Keratinocyte (primary cell): ENCODE measurements at regions not wholly inside any gene's neighbourhood (a gene's known extent, or its start where the extent isn't known, plus 50 kb on each side); places are given as distances from the start of the nearest gene placed in this dataset.

Experiments used
- DNase-seq: peaks from one replicate; pipeline ENCODE4 v3.0.0-alpha.2; 2011; ENCODE audit warnings: low read depth, missing footprints, low spot score
- FAIRE-seq: peaks from 2 replicates; lab custom pipeline; 2011; peaks lifted over from hg19 to GRCh38; lab: Jason Lieb, UNC
- H2AFZ ChIP-seq: 2 replicates; pipeline ENCODE4 v1.6.0; 2012; ENCODE audit warnings: low read length, control low read depth, inconsistent platforms; ENCODE audit not compliant: control insufficient read depth
- H3K27ac ChIP-seq: 2 replicates; pipeline ENCODE4 v1.5.1; 2011; ENCODE audit warnings: low read length; ENCODE audit not compliant: control insufficient read depth, insufficient read depth
- H3K27me3 ChIP-seq: 3 replicates; pipeline ENCODE4 v1.6.0; 2011; ENCODE audit warnings: low read length; ENCODE audit not compliant: control insufficient read depth, insufficient read depth; ENCODE audit errors: extremely low read depth
- H3K36me3 ChIP-seq, 2 experiments: 2 replicates in 1 of 2; 3 replicates in 1 of 2; pipeline ENCODE4 v1.5.1; 2011; ENCODE audit warnings: low read length in 2 of 2, mild to moderate bottlenecking in 1 of 2; ENCODE audit not compliant: control insufficient read depth in 2 of 2, insufficient read depth in 2 of 2; ENCODE audit errors: extremely low read depth in 1 of 2
- H3K4me1 ChIP-seq: 3 replicates; pipeline ENCODE4 v1.5.1; 2011; ENCODE audit warnings: low read length; ENCODE audit not compliant: control insufficient read depth, insufficient read depth; ENCODE audit errors: extremely low read depth
- H3K4me2 ChIP-seq: 3 replicates; pipeline ENCODE4 v1.6.0; 2011; ENCODE audit warnings: low read depth, low read length; ENCODE audit not compliant: control insufficient read depth, insufficient read depth; ENCODE audit errors: extremely low read depth
- H3K4me3 ChIP-seq, 3 experiments: fragments of 200-600 bp in 1 of 3; sonication (generic) in 1 of 3; 2 replicates in 2 of 3; 3 replicates in 1 of 3; pipeline ENCODE4 v1.5.1; 2011 to 2016; ENCODE audit warnings: low read length in 3 of 3, mild to moderate bottlenecking in 3 of 3, control low read depth in 2 of 3, inconsistent platforms in 1 of 3, low read depth in 1 of 3, mixed read lengths in 1 of 3, mixed run types in 1 of 3, moderate library complexity in 1 of 3; ENCODE audit not compliant: control insufficient read depth in 2 of 3, insufficient read depth in 2 of 3; ENCODE audit errors: extremely low read depth in 1 of 3
- H3K79me2 ChIP-seq: 2 replicates; pipeline ENCODE4 v1.6.0; 2012; ENCODE audit warnings: low read length; ENCODE audit not compliant: control insufficient read depth, insufficient read depth
- H3K9ac ChIP-seq: 3 replicates; pipeline ENCODE4 v1.6.0; 2011; ENCODE audit warnings: low read length; ENCODE audit not compliant: control insufficient read depth, insufficient read depth; ENCODE audit errors: extremely low read depth
- H3K9me1 ChIP-seq: 3 replicates; pipeline ENCODE4 v1.6.0; 2011; ENCODE audit warnings: low read length; ENCODE audit not compliant: control insufficient read depth, insufficient read depth; ENCODE audit errors: extremely low read depth
- H3K9me3 ChIP-seq: 2 replicates; pipeline ENCODE4 v1.5.1; 2012; ENCODE audit warnings: low read depth, low read length; ENCODE audit not compliant: control insufficient read depth
- H4K20me1 ChIP-seq: 3 replicates; pipeline ENCODE4 v1.6.0; 2011; ENCODE audit warnings: low read length; ENCODE audit not compliant: control insufficient read depth, insufficient read depth; ENCODE audit errors: extremely low read depth
- EZH2 ChIP-seq: IDR thresholded peaks from one replicate; pipeline ENCODE4 v1.6.1; 2012; ENCODE audit warnings: inconsistent platforms, mild to moderate bottlenecking, low read length, moderate library complexity
- dilution Hi-C: fragments of 300-500 bp; cut with MboI; formaldehyde crosslinking; loops from one replicate; pipeline ENCODE4 v1.7.0; 2020; ENCODE audit warnings: low sequenced_read_pairs; ENCODE audit not compliant: extremely low pct_ligation_motif_present
- TF ChIP-seq, protein P1 (sequence below), 3 experiments: IDR thresholded peaks in 1 of 3; conservative IDR thresholded peaks in 1 of 3; optimal IDR thresholded peaks in 1 of 3; 2 replicates in 2 of 3; 3 replicates in 1 of 3; pipeline versions ENCODE3 to v1.5.1; 2011; ENCODE audit warnings: low read length in 3 of 3, mild to moderate bottlenecking in 3 of 3, moderate library complexity in 2 of 3, control low read depth in 1 of 3, inconsistent platforms in 1 of 3; ENCODE audit not compliant: insufficient read depth in 2 of 3; ENCODE audit errors: extremely low read depth in 1 of 3

DNA sequence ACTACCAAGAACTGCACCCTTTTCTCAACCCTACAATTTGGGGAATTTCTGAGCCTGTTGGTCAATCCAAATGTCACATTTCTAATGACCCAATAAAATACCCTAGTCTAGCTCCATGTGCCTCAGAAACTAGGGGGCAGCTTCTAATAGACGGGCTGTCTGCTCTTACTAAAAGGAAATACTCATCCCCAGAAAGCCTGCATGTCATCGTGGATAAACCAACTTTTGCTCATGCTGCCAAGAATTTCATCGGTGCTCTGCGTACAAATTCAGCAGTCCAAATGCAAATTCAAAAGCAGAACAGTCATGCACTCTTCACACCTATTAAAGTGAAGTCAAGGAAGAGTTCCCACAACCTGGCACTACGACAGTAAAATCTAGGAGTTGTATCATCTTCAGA, 377.3 kb downstream of the LNPK start:
- H3K27ac ChIP-seq, result no peak overlapping the region
- no peak overlapping the region for H3K9ac ChIP-seq
- no peak overlapping the region for H3K4me2 ChIP-seq
- H3K9me1 ChIP-seq, result no peaks in the 10 kb centered on the region
- H4K20me1 ChIP-seq, result no peaks in the 10 kb centered on the region
- H2AFZ ChIP-seq, result no peak overlapping the region
- H3K4me1 ChIP-seq, result no peaks in the 10 kb centered on the region
- no peaks in the 10 kb centered on the region for H3K36me3 ChIP-seq
- no peak for DNase-seq
- no peaks in the 10 kb centered on the region for H3K27me3 ChIP-seq
- no peaks in the 10 kb centered on the region for H3K79me2 ChIP-seq
- H3K4me3 ChIP-seq, result no peak overlapping the region
- TF ChIP-seq, protein P1, sequence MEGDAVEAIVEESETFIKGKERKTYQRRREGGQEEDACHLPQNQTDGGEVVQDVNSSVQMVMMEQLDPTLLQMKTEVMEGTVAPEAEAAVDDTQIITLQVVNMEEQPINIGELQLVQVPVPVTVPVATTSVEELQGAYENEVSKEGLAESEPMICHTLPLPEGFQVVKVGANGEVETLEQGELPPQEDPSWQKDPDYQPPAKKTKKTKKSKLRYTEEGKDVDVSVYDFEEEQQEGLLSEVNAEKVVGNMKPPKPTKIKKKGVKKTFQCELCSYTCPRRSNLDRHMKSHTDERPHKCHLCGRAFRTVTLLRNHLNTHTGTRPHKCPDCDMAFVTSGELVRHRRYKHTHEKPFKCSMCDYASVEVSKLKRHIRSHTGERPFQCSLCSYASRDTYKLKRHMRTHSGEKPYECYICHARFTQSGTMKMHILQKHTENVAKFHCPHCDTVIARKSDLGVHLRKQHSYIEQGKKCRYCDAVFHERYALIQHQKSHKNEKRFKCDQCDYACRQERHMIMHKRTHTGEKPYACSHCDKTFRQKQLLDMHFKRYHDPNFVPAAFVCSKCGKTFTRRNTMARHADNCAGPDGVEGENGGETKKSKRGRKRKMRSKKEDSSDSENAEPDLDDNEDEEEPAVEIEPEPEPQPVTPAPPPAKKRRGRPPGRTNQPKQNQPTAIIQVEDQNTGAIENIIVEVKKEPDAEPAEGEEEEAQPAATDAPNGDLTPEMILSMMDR (optimal IDR thresholded peaks at IDR 0.05 in 1 of 3, IDR thresholded peaks at IDR 0.05 in 1 of 3, conservative IDR thresholded peaks at IDR 0.05 in 1 of 3; ENCODE audit: extremely low read depth in 1 of 3, insufficient read depth in 2 of 3, low read length in 3 of 3), result no peak
- no peak for TF ChIP-seq EZH2
- no peaks in the 10 kb centered on the region for H3K9me3 ChIP-seq
- dilution Hi-C loops, result no loop called here
- FAIRE-seq, result no peak

DNA sequence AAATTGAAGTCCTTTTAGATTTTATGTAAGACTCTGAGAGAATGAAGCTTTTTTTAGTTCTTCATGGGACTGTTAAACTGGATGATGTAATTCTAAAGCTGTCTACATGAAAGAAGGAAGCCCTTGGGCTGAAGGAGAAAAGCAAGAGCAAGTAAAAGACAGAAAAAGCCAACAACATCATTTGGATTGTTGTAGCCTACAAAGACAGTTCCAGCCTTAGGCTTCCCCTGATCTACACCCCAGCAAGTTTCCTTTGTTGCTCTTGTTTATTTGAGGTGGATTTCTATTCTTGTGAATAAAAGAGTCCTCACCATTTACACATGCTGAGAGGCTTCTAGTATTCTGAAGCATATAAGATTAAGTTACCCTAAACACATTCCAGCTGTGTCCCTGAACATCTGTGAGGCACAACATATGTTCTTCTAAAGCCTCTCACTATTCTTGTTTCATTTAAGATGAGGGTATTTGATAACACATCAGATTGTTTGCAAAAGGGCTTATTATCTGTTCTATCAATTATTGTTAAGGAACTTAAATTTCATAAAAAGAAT, 377.8 kb downstream of the LNPK start:
- Histone ChIP-seq H4K20me1 (no peaks in the 10 kb centered on the region), H3K27ac (no peak overlapping the region), H3K9ac (no peak overlapping the region), H3K4me2 (no peak overlapping the region), H3K4me3 (no peak overlapping the region), H3K9me3 (no peaks in the 10 kb centered on the region), H3K79me2 (no peaks in the 10 kb centered on the region), H3K4me1 (no peaks in the 10 kb centered on the region), H3K36me3 (no peaks in the 10 kb centered on the region), H3K9me1 (no peaks in the 10 kb centered on the region), H3K27me3 (no peaks in the 10 kb centered on the region), H2AFZ (no peak overlapping the region)
- DNase-seq (no peak), FAIRE-seq (no peak)
- dilution Hi-C loops, result no loop called here
- TF ChIP-seq, protein P1 (optimal IDR thresholded peaks at IDR 0.05 in 1 of 3, IDR thresholded peaks at IDR 0.05 in 1 of 3, conservative IDR thresholded peaks at IDR 0.05 in 1 of 3; ENCODE audit: extremely low read depth in 1 of 3, insufficient read depth in 2 of 3, low read length in 3 of 3), result no peak
- TF ChIP-seq EZH2, result no peak
